CD4-positive, CD25-positive, alpha-beta regulatory T cell (primary cell): ENCODE measurements at regions not wholly inside any gene's neighbourhood (a gene's known extent, or its start where the extent isn't known, plus 50 kb on each side); places are given as distances from the start of the nearest gene placed in this dataset.

Source experiments
- ATAC-seq, 2 donors: fragments of 150-1000 bp; cut with Tn5 transposase; one replicate each; pipeline ENCODE4 v1.10.0; 2021; ENCODE audit warnings: low read depth in 2 of 2, moderate number of reproducible peaks in 2 of 2, moderate library complexity in 1 of 2
- DNase-seq, 3 donors: peaks; one replicate each; pipeline versions ENCODE4 v3.0.0 to v3.0.0-alpha.2; 2012 to 2022; ENCODE audit warnings: mixed read lengths in 1 of 3
- H3K27ac ChIP-seq: one replicate; pipeline ENCODE4 v1.7.0; 2013; ENCODE audit warnings: mild to moderate bottlenecking, low read length; ENCODE audit not compliant: insufficient read depth, poor library complexity, severe bottlenecking
- H3K27me3 ChIP-seq: one replicate; pipeline ENCODE4 v1.7.0; 2013; ENCODE audit warnings: low read length; ENCODE audit not compliant: control insufficient read depth, insufficient read depth
- H3K36me3 ChIP-seq: one replicate; pipeline ENCODE4 v1.7.0; 2013; ENCODE audit warnings: mild to moderate bottlenecking, low read length, moderate library complexity; ENCODE audit not compliant: control insufficient read depth, insufficient read depth
- H3K4me1 ChIP-seq: 2 replicates; pipeline ENCODE4 v1.7.0; 2013; ENCODE audit warnings: mild to moderate bottlenecking, low read length; ENCODE audit not compliant: insufficient read depth, control insufficient read depth, poor library complexity, severe bottlenecking
- H3K4me3 ChIP-seq: one replicate; pipeline ENCODE4 v1.7.0; 2013; ENCODE audit warnings: low read depth, mild to moderate bottlenecking, low read length, moderate library complexity
- H3K9me3 ChIP-seq, 2 experiments: 1 replicate in 1 of 2; 2 replicates in 1 of 2; pipeline ENCODE4 v1.7.0; 2013; ENCODE audit warnings: low read length in 2 of 2, mild to moderate bottlenecking in 1 of 2, moderate library complexity in 1 of 2; ENCODE audit not compliant: control insufficient read depth in 2 of 2
- H3K27ac Mint-ChIP-seq, 3 donors: one replicate each; pipeline ENCODE4 v1.8.0; 2020 to 2022; ENCODE audit warnings: mild to moderate bottlenecking in 3 of 3, mixed read lengths in 3 of 3, moderate library complexity in 2 of 3
- H3K27me3 Mint-ChIP-seq: one replicate; pipeline ENCODE4 v1.8.0; 2022; ENCODE audit warnings: mild to moderate bottlenecking, mixed read lengths
- H3K36me3 Mint-ChIP-seq: one replicate; pipeline ENCODE4 v1.8.0; 2020; ENCODE audit warnings: mixed read lengths
- H3K4me1 Mint-ChIP-seq, 4 donors: one replicate each; pipeline ENCODE4 v1.8.0; 2020 to 2022; ENCODE audit warnings: mixed read lengths in 4 of 4, mild to moderate bottlenecking in 1 of 4
- H3K4me3 Mint-ChIP-seq, 4 donors: one replicate each; pipeline ENCODE4 v1.8.0; 2020 to 2022; ENCODE audit warnings: mild to moderate bottlenecking in 4 of 4, mixed read lengths in 4 of 4, moderate library complexity in 3 of 4
- H3K9me3 Mint-ChIP-seq, 7 donors: one replicate each; pipeline ENCODE4 v1.8.0; 2020 to 2022; ENCODE audit warnings: mixed read lengths in 7 of 7, mild to moderate bottlenecking in 3 of 7, moderate library complexity in 2 of 7

GRCh38 chr5:106163233-106163632 is 1507.5 kb downstream of the EFNA5 start:
- Mint-ChIP-seq H3K36me3 (no peaks in the 10 kb centered on the region), H3K4me1 (no peaks in the 10 kb centered on the region), H3K27me3 (no peaks in the 10 kb centered on the region), H3K4me3 (no peak overlapping the region), H3K9me3 (peaks cover 3 to 22% (median 7%) of the 10 kb centered on the region in 7 donors), H3K27ac (no peak overlapping the region)
- DNase-seq (no peak), ATAC-seq (no peak)
- H3K9me3 ChIP-seq: no peaks in the 10 kb centered on the region
- no peaks in the 10 kb centered on the region for H3K27me3 ChIP-seq
- H3K4me3 ChIP-seq: no peak overlapping the region
- H3K36me3 ChIP-seq: no peaks in the 10 kb centered on the region
- no peaks in the 10 kb centered on the region for H3K4me1 ChIP-seq
- no peak overlapping the region for H3K27ac ChIP-seq

- H3K4me1 ChIP-seq: no peaks in the 10 kb centered on the region
- H3K9me3 ChIP-seq: no peaks in the 10 kb centered on the region
- H3K27ac Mint-ChIP-seq: no peak overlapping the region
- no peak overlapping the region for H3K4me3 ChIP-seq
- H3K4me3 Mint-ChIP-seq: no peak overlapping the region
- H3K9me3 Mint-ChIP-seq: peaks cover 0 to 21% (median 4%) of the 10 kb centered on the region in 7 donors
- DNase-seq (no peak), ATAC-seq (no peak)
- no peaks in the 10 kb centered on the region for H3K27me3 Mint-ChIP-seq
- H3K27me3 ChIP-seq: no peaks in the 10 kb centered on the region
- H3K36me3 Mint-ChIP-seq: no peaks in the 10 kb centered on the region
- no peaks in the 10 kb centered on the region for H3K4me1 Mint-ChIP-seq
- H3K27ac ChIP-seq: no peak overlapping the region
- H3K36me3 ChIP-seq: no peaks in the 10 kb centered on the region
These were observed 1511.1 kb downstream of the EFNA5 start for GRCh38 chr5:106159616-106160015.

- no peak for ATAC-seq
- no peaks in the 10 kb centered on the region for H3K27me3 Mint-ChIP-seq
- no peak overlapping the region for H3K27ac Mint-ChIP-seq
These were observed 1516.4 kb downstream of the EFNA5 start for GRCh38 chr5:106154280-106154716.

GRCh38 chr5:106152569-106152968 is 1518.2 kb downstream of the EFNA5 start:
- ATAC-seq (no peak), DNase-seq (no peak)
- H3K27me3 ChIP-seq: no peaks in the 10 kb centered on the region
- H3K4me1 Mint-ChIP-seq: no peaks in the 10 kb centered on the region
- H3K27me3 Mint-ChIP-seq: no peaks in the 10 kb centered on the region
- H3K4me3 ChIP-seq: no peak overlapping the region
- H3K9me3 Mint-ChIP-seq: peaks cover 1 to 19% (median 5%) of the 10 kb centered on the region in 7 donors
- no peaks in the 10 kb centered on the region for H3K36me3 ChIP-seq
- no peaks in the 10 kb centered on the region for H3K36me3 Mint-ChIP-seq
- no peak overlapping the region for H3K4me3 Mint-ChIP-seq
- no peaks in the 10 kb centered on the region for H3K4me1 ChIP-seq
- H3K27ac Mint-ChIP-seq: no peak overlapping the region
- peaks cover 0 to 5% of the 10 kb centered on the region in 2 experiments for H3K9me3 ChIP-seq
- H3K27ac ChIP-seq: no peak overlapping the region

More at GRCh38 chr5:106154280-106154716, 1516.4 kb downstream of the EFNA5 start:
- Histone ChIP-seq H3K9me3 (peaks cover 0 to 5% of the 10 kb centered on the region in 2 experiments), H3K4me1 (no peaks in the 10 kb centered on the region), H3K4me3 (no peak overlapping the region), H3K27me3 (no peaks in the 10 kb centered on the region), H3K27ac (no peak overlapping the region), H3K36me3 (no peaks in the 10 kb centered on the region)
- DNase-seq: no peak
- peaks cover 0 to 17% (median 5%) of the 10 kb centered on the region in 7 donors for H3K9me3 Mint-ChIP-seq
- H3K36me3 Mint-ChIP-seq: no peaks in the 10 kb centered on the region
- H3K4me3 Mint-ChIP-seq: no peak overlapping the region
- H3K4me1 Mint-ChIP-seq: no peaks in the 10 kb centered on the region

GRCh38 chr5:106142116-106142515 is 1528.6 kb downstream of the EFNA5 start:
- Histone ChIP-seq H3K27me3 (no peaks in the 10 kb centered on the region), H3K27ac (no peak overlapping the region), H3K4me1 (no peaks in the 10 kb centered on the region), H3K4me3 (no peak overlapping the region), H3K36me3 (no peaks in the 10 kb centered on the region), H3K9me3 (no peaks in the 10 kb centered on the region)
- no peaks in the 10 kb centered on the region for H3K27me3 Mint-ChIP-seq
- ATAC-seq (no peak), DNase-seq (no peak)
- H3K36me3 Mint-ChIP-seq: no peaks in the 10 kb centered on the region
- H3K9me3 Mint-ChIP-seq: peaks cover 0 to 7% (median 3%) of the 10 kb centered on the region in 7 donors
- H3K4me1 Mint-ChIP-seq: no peaks in the 10 kb centered on the region
- H3K4me3 Mint-ChIP-seq: no peak overlapping the region
- no peak overlapping the region for H3K27ac Mint-ChIP-seq

GRCh38 chr5:106140101-106140500 is 1530.6 kb downstream of the EFNA5 start:
- Mint-ChIP-seq H3K9me3 (peaks cover 0 to 14% (median 2%) of the 10 kb centered on the region in 7 donors), H3K27ac (no peak overlapping the region), H3K36me3 (no peaks in the 10 kb centered on the region), H3K4me1 (no peaks in the 10 kb centered on the region), H3K4me3 (no peak overlapping the region), H3K27me3 (no peaks in the 10 kb centered on the region)
- H3K27me3 ChIP-seq: no peaks in the 10 kb centered on the region
- no peak overlapping the region for H3K27ac ChIP-seq
- H3K36me3 ChIP-seq: no peaks in the 10 kb centered on the region
- H3K4me3 ChIP-seq: no peak overlapping the region
- H3K9me3 ChIP-seq: no peaks in the 10 kb centered on the region
- ATAC-seq (no peak), DNase-seq (no peak)
- H3K4me1 ChIP-seq: no peaks in the 10 kb centered on the region

GRCh38 chr5:106136061-106136460 is 1534.7 kb downstream of the EFNA5 start:
- Histone ChIP-seq H3K4me3 (no peak overlapping the region), H3K36me3 (no peaks in the 10 kb centered on the region), H3K9me3 (no peaks in the 10 kb centered on the region), H3K27me3 (no peaks in the 10 kb centered on the region), H3K4me1 (no peaks in the 10 kb centered on the region), H3K27ac (no peak overlapping the region)
- Mint-ChIP-seq H3K9me3 (peaks cover 1 to 13% (median 5%) of the 10 kb centered on the region in 7 donors), H3K36me3 (no peaks in the 10 kb centered on the region), H3K4me3 (no peak overlapping the region), H3K27ac (no peak overlapping the region), H3K4me1 (no peaks in the 10 kb centered on the region), H3K27me3 (no peaks in the 10 kb centered on the region)
- ATAC-seq (no peak), DNase-seq (no peak)

- Histone ChIP-seq H3K9me3 (no peaks in the 10 kb centered on the region), H3K27me3 (no peaks in the 10 kb centered on the region), H3K4me1 (no peaks in the 10 kb centered on the region), H3K4me3 (no peak overlapping the region), H3K36me3 (no peaks in the 10 kb centered on the region), H3K27ac (no peak overlapping the region)
- Mint-ChIP-seq H3K27me3 (no peaks in the 10 kb centered on the region), H3K9me3 (peaks cover 1 to 14% (median 6%) of the 10 kb centered on the region in 7 donors), H3K4me3 (no peak overlapping the region), H3K36me3 (no peaks in the 10 kb centered on the region), H3K27ac (no peak overlapping the region), H3K4me1 (no peaks in the 10 kb centered on the region)
- DNase-seq: no peak
- no peak for ATAC-seq
These were observed 1535.3 kb downstream of the EFNA5 start for GRCh38 chr5:106135473-106135872.
